B cell (primary cell): ENCODE measurements at regions not wholly inside any gene's neighbourhood (a gene's known extent, or its start where the extent isn't known, plus 50 kb on each side); places are given as distances from the start of the nearest gene placed in this dataset.

Experiments
- ATAC-seq: fragments of 200-7000 bp; cut with Tn5 transposase; one replicate; pipeline ENCODE4 v1.10.0; 2021; ENCODE audit warnings: low read depth, mild to moderate bottlenecking, moderate number of reproducible peaks, moderate library complexity
- CTCF ChIA-PET: fragments of 350-600 bp; sonication (Branson Sonifier 250); formaldehyde crosslinking; loops from one replicate; lab custom pipeline; 2021; ENCODE audit warnings: antibody characterized with exemption, inconsistent platforms; lab: Charles Lee
- POLR2A ChIA-PET: fragments of 350-600 bp; sonication (Branson Sonifier 250); formaldehyde crosslinking; loops from one replicate; lab custom pipeline; 2021; ENCODE audit warnings: antibody characterized with exemption; lab: Charles Lee
- DNase-seq: peaks from one replicate; pipeline ENCODE4 v3.0.0; 2013
- H2AFZ ChIP-seq: 2 replicates; pipeline ENCODE4 v1.6.1; 2012; ENCODE audit warnings: mild to moderate bottlenecking, low read depth, low read length; ENCODE audit not compliant: insufficient read depth, poor library complexity, severe bottlenecking
- H3K27ac ChIP-seq, 2 donors: 1 replicate in 1 of 2; 2 replicates in 1 of 2; pipeline ENCODE4 v1.5.1; 2012 to 2013; ENCODE audit warnings: low read length in 2 of 2, mild to moderate bottlenecking in 2 of 2, moderate library complexity in 1 of 2
- H3K27me3 ChIP-seq, 4 experiments: fragments of 200-600 bp in 1 of 4; sonication (generic) in 1 of 4; replicated peaks in 1 of 4; 1 replicate in 2 of 4; 2 replicates in 2 of 4; pipeline versions ENCODE4 v1.6.1 to v1.7.0; 2013 to 2016; ENCODE audit warnings: low read length in 3 of 4, mild to moderate bottlenecking in 2 of 4, mixed read lengths in 1 of 4, moderate library complexity in 1 of 4; ENCODE audit not compliant: insufficient read depth in 4 of 4, control insufficient read depth in 3 of 4; ENCODE audit errors: control extremely low read depth in 1 of 4
- H3K36me3 ChIP-seq, 2 experiments: replicated peaks in 1 of 2; 1 replicate in 1 of 2; 2 replicates in 1 of 2; pipeline versions ENCODE4 v1.6.1 to v1.7.1; 2013; ENCODE audit warnings: low read length in 1 of 2; ENCODE audit not compliant: insufficient read depth in 2 of 2, control insufficient read depth in 1 of 2; ENCODE audit errors: control extremely low read depth in 1 of 2, extremely low read depth in 1 of 2
- H3K4me1 ChIP-seq, 2 donors: fragments of 200-600 bp in 1 of 2; sonication (generic) in 1 of 2; 1 replicate in 1 of 2; 2 replicates in 1 of 2; pipeline versions ENCODE4 v1.5.1 to v1.6.1; 2013 to 2017; ENCODE audit warnings: low read length in 2 of 2; ENCODE audit not compliant: control insufficient read depth in 2 of 2, insufficient read depth in 2 of 2
- H3K4me2 ChIP-seq: replicated peaks from 2 replicates; pipeline ENCODE3; 2012; ENCODE audit warnings: mild to moderate bottlenecking, low read depth, low read length; ENCODE audit not compliant: poor library complexity, severe bottlenecking
- H3K4me3 ChIP-seq, 5 experiments: fragments of 200-600 bp in 1 of 5; sonication (generic) in 1 of 5; 1 replicate in 3 of 5; 2 replicates in 2 of 5; pipeline versions ENCODE4 v1.5.1 to v1.7.0; 2011 to 2016; ENCODE audit warnings: low read length in 4 of 5, mild to moderate bottlenecking in 4 of 5, low read depth in 2 of 5, control low read depth in 1 of 5, moderate library complexity in 1 of 5; ENCODE audit not compliant: insufficient read depth in 1 of 5; ENCODE audit errors: control extremely low read depth in 1 of 5, extremely low read depth in 1 of 5
- H3K79me2 ChIP-seq: fragments of 200-600 bp; sonication (generic); one replicate; pipeline ENCODE4 v1.6.0; 2016; ENCODE audit warnings: low read length; ENCODE audit not compliant: control insufficient read depth, insufficient read depth
- H3K9ac ChIP-seq: fragments of 200-600 bp; sonication (generic); 2 replicates; pipeline ENCODE4 v1.6.1; 2017; ENCODE audit warnings: mild to moderate bottlenecking, low read length, moderate library complexity
- H3K9me3 ChIP-seq, 3 donors: one replicate each; pipeline versions ENCODE4 v1.6.1 to v1.7.1; 2013; ENCODE audit warnings: low read length in 2 of 3; ENCODE audit not compliant: control insufficient read depth in 2 of 3, insufficient read depth in 1 of 3; ENCODE audit errors: control extremely low read depth in 1 of 3
- H4K20me1 ChIP-seq: 2 replicates; pipeline ENCODE4 v1.6.0; 2012; ENCODE audit warnings: mild to moderate bottlenecking, low read length; ENCODE audit not compliant: insufficient read depth, control insufficient read depth, poor library complexity, severe bottlenecking
- H3K27ac Mint-ChIP-seq: one replicate; pipeline ENCODE4 v1.8.0; 2021; ENCODE audit warnings: mixed read lengths
- H3K27me3 Mint-ChIP-seq: one replicate; pipeline ENCODE4 v1.8.0; 2021; ENCODE audit warnings: mixed read lengths
- H3K4me1 Mint-ChIP-seq: one replicate; pipeline ENCODE4 v1.8.0; 2021; ENCODE audit warnings: mixed read lengths
- H3K4me3 Mint-ChIP-seq: one replicate; pipeline ENCODE4 v1.8.0; 2021; ENCODE audit warnings: mixed read lengths
- H3K9me3 Mint-ChIP-seq: one replicate; pipeline ENCODE4 v1.8.0; 2022; ENCODE audit warnings: mixed read lengths; ENCODE audit not compliant: insufficient read depth
- CTCF ChIP-seq: fragments of 200-600 bp; IDR thresholded peaks from one replicate; pipeline ENCODE4 v1.8.0; 2022; ENCODE audit warnings: antibody characterized with exemption, mild to moderate bottlenecking
- EZH2 ChIP-seq: IDR thresholded peaks from 2 replicates; pipeline ENCODE4 v1.6.1; 2012; ENCODE audit warnings: borderline replicate concordance, low read depth, mild to moderate bottlenecking, moderate library complexity, low read length; ENCODE audit not compliant: insufficient read depth, poor library complexity, severe bottlenecking
- WGBS: methylation state at CpG from one replicate; pipeline ENCODE4 v1.1.5; 2013; ENCODE audit warnings: missing lambda C conversion rate; ENCODE audit not compliant: insufficient coverage; 5-methylcytosine and 5-hydroxymethylcytosine counted together
- intact Hi-C: fragments of 100-400 bp; cut with micrococcal nuclease; formaldehyde crosslinking; loops from one replicate; pipeline ENCODE4 v1.10.0; 2022

GRCh38 chr3:117938974-117939373 lies 1095.7 kb downstream of the IGSF11 start:
- Mint-ChIP-seq H3K4me1 (no peaks in the 10 kb centered on the region), H3K9me3 (no peaks in the 10 kb centered on the region), H3K27me3 (no peaks in the 10 kb centered on the region), H3K27ac (no peak overlapping the region), H3K4me3 (no peak overlapping the region)
- DNase-seq: no peak
- no peak for TF ChIP-seq EZH2
- TF ChIP-seq CTCF: no peak
- H3K9me3 ChIP-seq: no peaks in the 10 kb centered on the region
- no peaks in the 10 kb centered on the region for H4K20me1 ChIP-seq
- ChIA-PET CTCF (no interaction called here), POLR2A (no interaction called here)
- ATAC-seq: no peak
- intact Hi-C loops: no loop called here
- H3K4me3 ChIP-seq: no peak overlapping the region
- H3K27me3 ChIP-seq: no peaks in the 10 kb centered on the region
- no peak overlapping the region for H3K4me2 ChIP-seq
- H2AFZ ChIP-seq: no peak overlapping the region
- H3K27ac ChIP-seq: no peak overlapping the region
- H3K79me2 ChIP-seq: no peaks in the 10 kb centered on the region
- WGBS: no CpG with 5 or more reads among the region's 2 CpGs
- no peak overlapping the region for H3K9ac ChIP-seq
- H3K4me1 ChIP-seq: no peaks in the 10 kb centered on the region
- no peaks in the 10 kb centered on the region for H3K36me3 ChIP-seq

GRCh38 chr3:117939425-117940027 lies 1095.1 kb downstream of the IGSF11 start:
- Mint-ChIP-seq H3K9me3 (no peaks in the 10 kb centered on the region), H3K4me3 (no peak overlapping the region), H3K27ac (no peak overlapping the region), H3K4me1 (no peaks in the 10 kb centered on the region), H3K27me3 (no peaks in the 10 kb centered on the region)
- Histone ChIP-seq H3K36me3 (no peaks in the 10 kb centered on the region), H3K27me3 (no peaks in the 10 kb centered on the region), H3K27ac (no peak overlapping the region), H4K20me1 (no peaks in the 10 kb centered on the region), H3K79me2 (no peaks in the 10 kb centered on the region), H2AFZ (no peak overlapping the region), H3K4me1 (no peaks in the 10 kb centered on the region), H3K4me2 (no peak overlapping the region), H3K9ac (no peak overlapping the region), H3K4me3 (no peak overlapping the region), H3K9me3 (no peaks in the 10 kb centered on the region)
- POLR2A ChIA-PET: no interaction called here
- intact Hi-C loops: no loop called here
- ATAC-seq (no peak), DNase-seq (no peak)
- CTCF ChIA-PET: no interaction called here
- WGBS: 100% methylated on average over 1 of the region's 1 CpG
- TF ChIP-seq EZH2: no peak
- TF ChIP-seq CTCF: no peak
